Activated B cell treated with CpG ODN at 0.5 μM for 24 hours (primary cell): ENCODE measurements at regions not wholly inside any gene's neighbourhood (a gene's known extent, or its start where the extent isn't known, plus 50 kb on each side); places are given as distances from the start of the nearest gene placed in this dataset.

Source experiments
- ATAC-seq: fragments of 200-7000 bp; cut with Tn5 transposase; one replicate; pipeline ENCODE4 v1.10.0; 2021; ENCODE audit warnings: low read depth, mild to moderate bottlenecking, moderate library complexity
- CTCF ChIA-PET: fragments of 350-600 bp; sonication (Branson Sonifier 250); formaldehyde crosslinking; loops from one replicate; lab custom pipeline; 2021; ENCODE audit warnings: antibody characterized with exemption; lab: Charles Lee
- POLR2A ChIA-PET: fragments of 350-600 bp; sonication (Branson Sonifier 250); formaldehyde crosslinking; loops from one replicate; lab custom pipeline; 2021; ENCODE audit warnings: antibody characterized with exemption; lab: Charles Lee
- DNase-seq: peaks from one replicate; pipeline ENCODE4 v3.0.0; 2022
- H3K27ac Mint-ChIP-seq: one replicate; pipeline ENCODE4 v1.8.0; 2020; ENCODE audit warnings: mixed read lengths
- H3K27me3 Mint-ChIP-seq: one replicate; pipeline ENCODE4 v1.8.0; 2021; ENCODE audit warnings: mixed read lengths
- H3K36me3 Mint-ChIP-seq: one replicate; pipeline ENCODE4 v1.8.0; 2021; ENCODE audit warnings: low read depth, mixed read lengths
- H3K4me1 Mint-ChIP-seq: one replicate; pipeline ENCODE4 v1.8.0; 2021; ENCODE audit warnings: mixed read lengths
- H3K4me3 Mint-ChIP-seq: one replicate; pipeline ENCODE4 v1.8.0; 2020; ENCODE audit warnings: mild to moderate bottlenecking, mixed read lengths
- H3K9me3 Mint-ChIP-seq: one replicate; pipeline ENCODE4 v1.8.0; 2020; ENCODE audit warnings: mixed read lengths
- intact Hi-C: fragments of 100-400 bp; cut with micrococcal nuclease; formaldehyde crosslinking; loops from one replicate; pipeline ENCODE4 v1.15.1; 2024
- TF ChIP-seq, protein P1 (sequence below): fragments of 200-600 bp; IDR thresholded peaks from one replicate; pipeline ENCODE4 v1.8.0; 2022; ENCODE audit warnings: antibody characterized with exemption, mild to moderate bottlenecking

DNA sequence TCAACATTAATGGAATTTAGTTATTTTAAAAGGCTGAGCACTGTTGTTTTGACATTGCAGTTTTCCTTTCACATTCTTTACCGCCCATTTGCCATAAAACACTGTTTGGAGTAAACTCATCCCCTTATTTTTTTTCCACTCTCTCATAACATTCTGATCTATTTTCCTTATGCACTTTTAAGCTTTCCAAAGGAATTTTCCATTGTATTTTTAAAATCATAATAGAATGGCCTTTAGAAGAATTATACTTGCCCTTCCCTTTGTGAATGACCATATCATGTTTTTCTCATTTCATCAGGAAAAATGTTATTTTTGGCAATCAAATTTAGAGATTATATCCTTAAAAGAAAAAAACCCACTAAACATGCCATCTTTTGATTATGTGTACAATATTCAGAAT is 1074.2 kb downstream of the STIM2 start:
- no peaks in the 10 kb centered on the region for H3K36me3 Mint-ChIP-seq
- no peaks in the 10 kb centered on the region for H3K27me3 Mint-ChIP-seq
- POLR2A ChIA-PET, result no interaction called here
- intact Hi-C loops, result no loop called here
- H3K27ac Mint-ChIP-seq, result no peak overlapping the region
- CTCF ChIA-PET, result no interaction called here
- H3K4me1 Mint-ChIP-seq, result no peaks in the 10 kb centered on the region
- ATAC-seq (no peak), DNase-seq (no peak)
- no peak overlapping the region for H3K4me3 Mint-ChIP-seq
- H3K9me3 Mint-ChIP-seq, result no peaks in the 10 kb centered on the region
- TF ChIP-seq, protein P1, sequence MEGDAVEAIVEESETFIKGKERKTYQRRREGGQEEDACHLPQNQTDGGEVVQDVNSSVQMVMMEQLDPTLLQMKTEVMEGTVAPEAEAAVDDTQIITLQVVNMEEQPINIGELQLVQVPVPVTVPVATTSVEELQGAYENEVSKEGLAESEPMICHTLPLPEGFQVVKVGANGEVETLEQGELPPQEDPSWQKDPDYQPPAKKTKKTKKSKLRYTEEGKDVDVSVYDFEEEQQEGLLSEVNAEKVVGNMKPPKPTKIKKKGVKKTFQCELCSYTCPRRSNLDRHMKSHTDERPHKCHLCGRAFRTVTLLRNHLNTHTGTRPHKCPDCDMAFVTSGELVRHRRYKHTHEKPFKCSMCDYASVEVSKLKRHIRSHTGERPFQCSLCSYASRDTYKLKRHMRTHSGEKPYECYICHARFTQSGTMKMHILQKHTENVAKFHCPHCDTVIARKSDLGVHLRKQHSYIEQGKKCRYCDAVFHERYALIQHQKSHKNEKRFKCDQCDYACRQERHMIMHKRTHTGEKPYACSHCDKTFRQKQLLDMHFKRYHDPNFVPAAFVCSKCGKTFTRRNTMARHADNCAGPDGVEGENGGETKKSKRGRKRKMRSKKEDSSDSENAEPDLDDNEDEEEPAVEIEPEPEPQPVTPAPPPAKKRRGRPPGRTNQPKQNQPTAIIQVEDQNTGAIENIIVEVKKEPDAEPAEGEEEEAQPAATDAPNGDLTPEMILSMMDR, result no peak

DNA sequence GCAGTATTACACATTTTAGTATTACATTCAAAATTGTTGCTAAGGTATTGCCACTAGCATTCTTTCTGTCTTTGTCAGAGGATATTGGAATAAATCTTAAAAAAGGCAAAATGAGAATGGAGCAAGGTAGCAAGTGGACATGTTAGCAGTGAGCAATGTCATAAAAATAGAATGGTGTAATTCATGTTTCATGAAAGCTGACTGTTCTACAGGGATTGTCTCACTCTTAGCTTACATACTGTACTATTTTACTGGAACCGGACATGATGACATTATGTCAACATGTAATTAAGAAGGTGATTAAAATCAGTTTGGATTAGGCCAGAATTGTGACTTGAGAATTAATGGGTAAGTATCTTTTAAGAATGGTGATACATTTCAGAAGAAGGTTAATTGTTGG is 1086.2 kb downstream of the STIM2 start:
- H3K9me3 Mint-ChIP-seq, result peaks cover 3% of the 10 kb centered on the region
- H3K4me1 Mint-ChIP-seq, result no peaks in the 10 kb centered on the region
- H3K27ac Mint-ChIP-seq, result no peak overlapping the region
- ATAC-seq (no peak), DNase-seq (no peak)
- TF ChIP-seq, protein P1, result no peak
- no peaks in the 10 kb centered on the region for H3K36me3 Mint-ChIP-seq
- intact Hi-C loops, result no loop called here
- no peak overlapping the region for H3K4me3 Mint-ChIP-seq
- CTCF ChIA-PET, result no interaction called here
- POLR2A ChIA-PET, result no interaction called here
- H3K27me3 Mint-ChIP-seq, result no peaks in the 10 kb centered on the region

DNA sequence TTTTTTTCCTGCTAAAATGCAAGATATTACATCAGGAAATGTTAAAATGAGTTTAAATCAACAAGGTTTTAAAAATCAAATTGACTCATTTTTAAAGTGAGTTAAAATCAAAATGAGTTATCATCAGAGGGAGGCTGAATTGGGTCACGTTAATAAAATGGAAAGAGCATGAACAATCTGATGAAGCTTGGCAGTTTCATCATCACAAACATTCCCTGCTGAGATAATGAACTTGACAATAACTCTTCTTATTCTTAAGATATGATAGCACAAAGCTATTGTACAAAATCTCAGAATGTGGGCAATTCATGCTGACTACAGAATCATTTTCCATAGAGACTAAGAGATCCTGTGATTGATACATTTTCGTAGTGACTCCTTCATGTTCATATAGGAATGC is 1086.7 kb downstream of the STIM2 start:
- Mint-ChIP-seq H3K27ac (no peak overlapping the region), H3K36me3 (no peaks in the 10 kb centered on the region), H3K4me1 (no peaks in the 10 kb centered on the region), H3K4me3 (no peak overlapping the region), H3K27me3 (no peaks in the 10 kb centered on the region), H3K9me3 (peaks cover under 1% of the 10 kb centered on the region)
- ChIA-PET POLR2A (no interaction called here), CTCF (no interaction called here)
- intact Hi-C loops, result no loop called here
- ATAC-seq (no peak), DNase-seq (no peak)
- TF ChIP-seq, protein P1, result no peak

DNA sequence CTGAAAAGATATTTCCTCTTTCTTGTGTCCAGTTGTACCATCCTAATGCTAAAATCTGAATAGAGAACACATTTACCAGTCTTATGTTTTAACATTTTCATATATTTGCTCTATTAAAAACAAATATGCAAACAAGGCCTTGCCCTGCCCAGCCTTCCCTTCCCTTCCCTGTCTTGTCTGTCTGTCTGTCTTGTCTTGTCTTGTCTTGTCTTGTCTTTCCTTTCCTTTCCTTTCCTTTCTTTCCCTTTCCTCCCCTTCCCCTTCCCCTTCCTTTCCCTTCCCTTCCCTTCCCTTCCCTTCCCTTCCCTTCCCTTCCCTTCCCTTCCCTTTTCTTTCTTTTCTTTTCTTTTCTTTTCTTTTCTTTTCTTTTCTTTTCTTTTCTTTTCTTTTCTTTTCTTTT is 1103.5 kb downstream of the STIM2 start:
- ChIA-PET CTCF (no interaction called here), POLR2A (no interaction called here)
- TF ChIP-seq, protein P1, result no peak
- Mint-ChIP-seq H3K36me3 (no peaks in the 10 kb centered on the region), H3K27me3 (no peaks in the 10 kb centered on the region), H3K9me3 (peaks cover 4% of the 10 kb centered on the region), H3K4me1 (no peaks in the 10 kb centered on the region), H3K27ac (no peak overlapping the region), H3K4me3 (no peak overlapping the region)
- ATAC-seq, result no peak
- DNase-seq, result no peak
- intact Hi-C loops, result no loop called here

DNA sequence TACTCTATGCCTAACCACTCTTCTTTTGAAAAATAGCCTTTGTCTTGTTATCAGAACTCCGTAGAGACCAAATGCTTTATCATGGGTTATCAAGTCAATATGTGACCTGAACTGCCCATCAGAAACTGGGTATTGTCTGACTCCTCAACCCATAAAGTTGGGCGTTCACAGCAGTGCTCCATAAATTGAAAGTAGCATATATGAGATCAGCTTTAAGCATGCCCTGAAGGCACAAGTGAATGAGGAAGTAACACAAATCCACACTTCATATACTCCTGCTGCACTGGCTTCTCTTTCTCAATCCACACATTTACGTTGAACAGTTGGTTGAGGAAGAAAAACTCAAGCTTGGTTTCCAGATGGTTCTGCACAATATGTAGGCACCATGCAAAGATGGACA is 1106.0 kb downstream of the STIM2 start:
- no peaks in the 10 kb centered on the region for H3K27me3 Mint-ChIP-seq
- POLR2A ChIA-PET, result no interaction called here
- no peaks in the 10 kb centered on the region for H3K4me1 Mint-ChIP-seq
- CTCF ChIA-PET, result no interaction called here
- intact Hi-C loops, result no loop called here
- DNase-seq (no peak), ATAC-seq (no peak)
- H3K9me3 Mint-ChIP-seq, result no peaks in the 10 kb centered on the region
- TF ChIP-seq, protein P1, result no peak
- H3K27ac Mint-ChIP-seq, result no peak overlapping the region
- H3K4me3 Mint-ChIP-seq, result no peak overlapping the region
- no peaks in the 10 kb centered on the region for H3K36me3 Mint-ChIP-seq
